ENCODE measurements at regions not wholly inside any gene's neighbourhood (a gene's known extent, or its start where the extent isn't known, plus 50 kb on each side); places are given as distances from the start of the nearest gene placed in this dataset.

- ATAC-seq (no peak), DNase-seq (ENCODE audit: low read depth in 1 of 2, low spot score in 1 of 2) (no peak), FAIRE-seq (no peak)
- H3K9me3 ChIP-seq, result no peaks in the 10 kb centered on the region
- H3K4me2 ChIP-seq, result no peak overlapping the region
- TF ChIP-seq ESRRA (IDR thresholded peaks at IDR 0.05; ENCODE audit: borderline replicate concordance, low read length), result no peak
- TF ChIP-seq MAX (IDR thresholded peaks at IDR 0.05), result no peak
- TF ChIP-seq, protein P1, sequence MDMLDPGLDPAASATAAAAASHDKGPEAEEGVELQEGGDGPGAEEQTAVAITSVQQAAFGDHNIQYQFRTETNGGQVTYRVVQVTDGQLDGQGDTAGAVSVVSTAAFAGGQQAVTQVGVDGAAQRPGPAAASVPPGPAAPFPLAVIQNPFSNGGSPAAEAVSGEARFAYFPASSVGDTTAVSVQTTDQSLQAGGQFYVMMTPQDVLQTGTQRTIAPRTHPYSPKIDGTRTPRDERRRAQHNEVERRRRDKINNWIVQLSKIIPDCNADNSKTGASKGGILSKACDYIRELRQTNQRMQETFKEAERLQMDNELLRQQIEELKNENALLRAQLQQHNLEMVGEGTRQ (IDR thresholded peaks at IDR 0.05), result no peak
- no peak for TF ChIP-seq E2F6 (IDR thresholded peaks at IDR 0.05; ENCODE audit: borderline replicate concordance, low read depth)
- no peak for TF ChIP-seq RARB (CRISPR knock-in tag; IDR thresholded peaks at IDR 0.05)
- TF ChIP-seq HEYL (CRISPR knock-in tag; IDR thresholded peaks at IDR 0.05), result no peak
- CTCF ChIA-PET, result no interaction called here
- H3K4me1 ChIP-seq, result no peaks in the 10 kb centered on the region
- no peak overlapping the region for H3K27ac ChIP-seq
- 11% methylated on average over 1 of the region's 3 CpGs for WGBS (ENCODE audit: missing lambda C conversion rate)
- H3K4me3 ChIP-seq, result no peak overlapping the region
- POLR2A ChIA-PET, result no interaction called here
Observed at GRCh38 chr4:79016878-79017277, 77.6 kb upstream of the PAQR3 start.

GRCh38 chr4:79015411-79015810 lies 76.2 kb upstream of the PAQR3 start:
- 15% methylated on average over 2 of the region's 2 CpGs for WGBS (ENCODE audit: missing lambda C conversion rate)
- CTCF ChIA-PET, result no interaction called here

DNA sequence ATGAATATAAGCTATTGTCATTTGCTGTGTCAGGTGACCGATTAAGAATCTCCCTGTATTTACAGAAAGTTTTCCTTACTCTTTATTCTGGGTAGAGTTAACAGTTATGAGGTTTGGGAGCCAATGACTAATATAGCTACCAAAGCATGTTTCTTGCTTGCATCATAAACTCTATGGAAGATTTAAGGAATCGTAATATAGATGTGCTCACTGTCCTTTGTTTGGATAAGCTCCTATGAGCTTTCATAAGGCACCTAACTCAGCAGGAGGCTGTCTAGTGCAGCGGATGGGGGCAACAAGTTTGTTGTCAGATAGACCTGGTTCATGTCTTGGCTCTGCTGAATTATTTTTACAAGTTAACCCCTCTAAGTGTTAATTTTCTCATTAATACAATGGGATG lies 75.0 kb upstream of the PAQR3 start:
- ChIA-PET CTCF (no interaction called here), POLR2A (no interaction called here)
- FAIRE-seq (no peak), ATAC-seq (no peak), DNase-seq (ENCODE audit: low read depth in 1 of 2, low spot score in 1 of 2) (no peak)
- 5% methylated on average over 3 of the region's 3 CpGs for WGBS (ENCODE audit: missing lambda C conversion rate)
- Histone ChIP-seq H3K4me1 (no peaks in the 10 kb centered on the region), H3K4me2 (no peak overlapping the region), H3K9me3 (no peaks in the 10 kb centered on the region), H3K27ac (no peak overlapping the region), H3K4me3 (no peak overlapping the region)
- TF ChIP-seq RARB (CRISPR knock-in tag; IDR thresholded peaks at IDR 0.05) (no peak), RAD21 (conservative IDR thresholded peaks at IDR 0.05 in 1 of 2, IDR thresholded peaks at IDR 0.05 in 1 of 2) (no peak), HDAC2 (IDR thresholded peaks at IDR 0.05) (no peak), JUNB (IDR thresholded peaks at IDR 0.05) (no peak), BCL3 (IDR thresholded peaks at IDR 0.05) (no peak), HEYL (CRISPR knock-in tag; IDR thresholded peaks at IDR 0.05) (no peak), CHD2 (IDR thresholded peaks at IDR 0.05; ENCODE audit: low read length, partially characterized antibody) (no peak), TP53 (CRISPR knock-in tag; IDR thresholded peaks at IDR 0.05) (no peak), HOXA7 (CRISPR knock-in tag; IDR thresholded peaks at IDR 0.05) (no peak), JUN (IDR thresholded peaks at IDR 0.05) (no peak), POLR2A (IDR thresholded peaks at IDR 0.05; ENCODE audit: low read length) (no peak), PBX3 (IDR thresholded peaks at IDR 0.05) (no peak)
- TF ChIP-seq, protein P2, sequence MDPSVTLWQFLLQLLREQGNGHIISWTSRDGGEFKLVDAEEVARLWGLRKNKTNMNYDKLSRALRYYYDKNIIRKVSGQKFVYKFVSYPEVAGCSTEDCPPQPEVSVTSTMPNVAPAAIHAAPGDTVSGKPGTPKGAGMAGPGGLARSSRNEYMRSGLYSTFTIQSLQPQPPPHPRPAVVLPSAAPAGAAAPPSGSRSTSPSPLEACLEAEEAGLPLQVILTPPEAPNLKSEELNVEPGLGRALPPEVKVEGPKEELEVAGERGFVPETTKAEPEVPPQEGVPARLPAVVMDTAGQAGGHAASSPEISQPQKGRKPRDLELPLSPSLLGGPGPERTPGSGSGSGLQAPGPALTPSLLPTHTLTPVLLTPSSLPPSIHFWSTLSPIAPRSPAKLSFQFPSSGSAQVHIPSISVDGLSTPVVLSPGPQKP (IDR thresholded peaks at IDR 0.05; ENCODE audit: low read depth, low read length), result no peak

More at GRCh38 chr4:79015411-79015810, 76.2 kb upstream of the PAQR3 start:
- Histone ChIP-seq H3K27ac (no peak overlapping the region), H3K4me1 (no peaks in the 10 kb centered on the region), H3K9me3 (no peaks in the 10 kb centered on the region), H3K4me2 (no peak overlapping the region), H3K4me3 (no peak overlapping the region)
- DNase-seq (ENCODE audit: low read depth in 1 of 2, low spot score in 1 of 2) (no peak), FAIRE-seq (no peak), ATAC-seq (no peak)
- TF ChIP-seq, protein P3, sequence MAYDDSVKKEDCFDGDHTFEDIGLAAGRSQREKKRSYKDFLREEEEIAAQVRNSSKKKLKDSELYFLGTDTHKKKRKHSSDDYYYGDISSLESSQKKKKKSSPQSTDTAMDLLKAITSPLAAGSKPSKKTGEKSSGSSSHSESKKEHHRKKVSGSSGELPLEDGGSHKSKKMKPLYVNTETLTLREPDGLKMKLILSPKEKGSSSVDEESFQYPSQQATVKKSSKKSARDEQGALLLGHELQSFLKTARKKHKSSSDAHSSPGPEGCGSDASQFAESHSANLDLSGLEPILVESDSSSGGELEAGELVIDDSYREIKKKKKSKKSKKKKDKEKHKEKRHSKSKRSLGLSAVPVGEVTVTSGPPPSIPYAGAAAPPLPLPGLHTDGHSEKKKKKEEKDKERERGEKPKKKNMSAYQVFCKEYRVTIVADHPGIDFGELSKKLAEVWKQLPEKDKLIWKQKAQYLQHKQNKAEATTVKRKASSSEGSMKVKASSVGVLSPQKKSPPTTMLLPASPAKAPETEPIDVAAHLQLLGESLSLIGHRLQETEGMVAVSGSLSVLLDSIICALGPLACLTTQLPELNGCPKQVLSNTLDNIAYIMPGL (CRISPR knock-in tag; IDR thresholded peaks at IDR 0.05; ENCODE audit: borderline replicate concordance), result no peak
- TF ChIP-seq E2F6 (IDR thresholded peaks at IDR 0.05; ENCODE audit: borderline replicate concordance, low read depth) (no peak), HOXB13 (CRISPR knock-in tag; IDR thresholded peaks at IDR 0.05; ENCODE audit: low read depth) (no peak), ZNF302 (CRISPR knock-in tag; IDR thresholded peaks at IDR 0.05) (no peak), RAD21 (conservative IDR thresholded peaks at IDR 0.05 in 1 of 2, IDR thresholded peaks at IDR 0.05 in 1 of 2) (no peak), NR3C1 (IDR thresholded peaks at IDR 0.05) (no peak), HEYL (CRISPR knock-in tag; IDR thresholded peaks at IDR 0.05) (no peak), HES2 (IDR thresholded peaks at IDR 0.05) (no peak), POLR2AphosphoS2 (conservative IDR thresholded peaks at IDR 0.05; ENCODE audit: low read length) (no peak), RNF2 (IDR thresholded peaks at IDR 0.05; ENCODE audit: borderline replicate concordance, low read depth) (no peak), MYC (IDR thresholded peaks at IDR 0.05; ENCODE audit: borderline replicate concordance, low read length) (no peak), SREBF2 (IDR thresholded peaks at IDR 0.05) (no peak)
- TF ChIP-seq, protein P1 (IDR thresholded peaks at IDR 0.05), result no peak
- POLR2A ChIA-PET, result no interaction called here

Data from A549 (cell line).